Hepatocyte (in vitro differentiated cells): ENCODE measurements at regions not wholly inside any gene's neighbourhood (a gene's known extent, or its start where the extent isn't known, plus 50 kb on each side); places are given as distances from the start of the nearest gene placed in this dataset.
A peak's percentile ranks its signal among the peaks of the same experiment; 100 is the strongest.
"Not testable (repeated sequence)": the region's sequence is repeated elsewhere in the genome, so short reads cannot be mapped to it uniquely, and the experiment has no call there.

Source experiments
- DNase-seq: peaks from one replicate; pipeline ENCODE4 v3.0.0-alpha.2; 2016; ENCODE audit warnings: low spot score
- H2AFZ ChIP-seq: fragments of 200-600 bp; sonication (generic); 2 replicates; pipeline ENCODE4 v1.6.0; 2016; ENCODE audit warnings: antibody characterized with exemption, mild to moderate bottlenecking
- H3K27ac ChIP-seq: fragments of 200-600 bp; sonication (generic); 2 replicates; pipeline ENCODE4 v1.5.1; 2016; ENCODE audit warnings: mild to moderate bottlenecking
- H3K27me3 ChIP-seq: fragments of 200-600 bp; sonication (generic); 2 replicates; pipeline ENCODE4 v1.6.1; 2016
- H3K36me3 ChIP-seq: fragments of 200-600 bp; sonication (generic); replicated peaks from 2 replicates; pipeline ENCODE4 v1.5.1; 2016; ENCODE audit warnings: low read depth; ENCODE audit not compliant: insufficient read depth
- H3K4me1 ChIP-seq: fragments of 200-600 bp; sonication (generic); 2 replicates; pipeline ENCODE4 v1.5.1; 2016; ENCODE audit warnings: mild to moderate bottlenecking, moderate library complexity; ENCODE audit not compliant: insufficient read depth
- H3K4me2 ChIP-seq: fragments of 200-600 bp; sonication (generic); 2 replicates; pipeline ENCODE4 v1.6.0; 2016
- H3K4me3 ChIP-seq: fragments of 200-600 bp; sonication (generic); 2 replicates; pipeline ENCODE4 v1.5.1; 2016; ENCODE audit warnings: mild to moderate bottlenecking
- H3K79me2 ChIP-seq: fragments of 200-600 bp; sonication (generic); 2 replicates; pipeline ENCODE4 v1.6.0; 2017; ENCODE audit warnings: mild to moderate bottlenecking
- H3K9me2 ChIP-seq: fragments of 200-600 bp; sonication (generic); replicated peaks from 2 replicates; pipeline ENCODE4 v1.6.0; 2017; ENCODE audit warnings: mild to moderate bottlenecking; ENCODE audit not compliant: insufficient read depth
- H3K9me3 ChIP-seq: fragments of 200-600 bp; sonication (generic); 2 replicates; pipeline ENCODE4 v1.5.1; 2016; ENCODE audit warnings: low read depth, mild to moderate bottlenecking
- H4K20me1 ChIP-seq: fragments of 200-600 bp; sonication (generic); 2 replicates; pipeline ENCODE4 v1.6.0; 2016; ENCODE audit warnings: mild to moderate bottlenecking; ENCODE audit not compliant: insufficient read depth, poor library complexity, severe bottlenecking
- EZH2 ChIP-seq: fragments of 200-600 bp; sonication (generic); IDR thresholded peaks from 2 replicates; pipeline ENCODE4 v1.6.1; 2016; ENCODE audit warnings: antibody characterized with exemption, mild to moderate bottlenecking, borderline replicate concordance
- EZH2phosphoT487 ChIP-seq: fragments of 200-600 bp; sonication (generic); IDR thresholded peaks from one replicate; pipeline ENCODE4 v1.6.1; 2018; ENCODE audit warnings: antibody characterized with exemption, mild to moderate bottlenecking, low read depth, moderate library complexity; ENCODE audit not compliant: unreplicated experiment, severe bottlenecking
- WGBS: methylation state at CpG from one replicate; pipeline ENCODE4 v1.1.6; 2016; ENCODE audit warnings: low lambda C conversion rate; ENCODE audit errors: missing lambda C conversion rate; 5-methylcytosine and 5-hydroxymethylcytosine counted together
- TF ChIP-seq, protein P1 (sequence below): fragments of 200-600 bp; sonication (generic); IDR thresholded peaks from 2 replicates; pipeline ENCODE4 v1.5.1; 2016; ENCODE audit warnings: antibody characterized with exemption, mild to moderate bottlenecking; ENCODE audit not compliant: poor library complexity

DNA sequence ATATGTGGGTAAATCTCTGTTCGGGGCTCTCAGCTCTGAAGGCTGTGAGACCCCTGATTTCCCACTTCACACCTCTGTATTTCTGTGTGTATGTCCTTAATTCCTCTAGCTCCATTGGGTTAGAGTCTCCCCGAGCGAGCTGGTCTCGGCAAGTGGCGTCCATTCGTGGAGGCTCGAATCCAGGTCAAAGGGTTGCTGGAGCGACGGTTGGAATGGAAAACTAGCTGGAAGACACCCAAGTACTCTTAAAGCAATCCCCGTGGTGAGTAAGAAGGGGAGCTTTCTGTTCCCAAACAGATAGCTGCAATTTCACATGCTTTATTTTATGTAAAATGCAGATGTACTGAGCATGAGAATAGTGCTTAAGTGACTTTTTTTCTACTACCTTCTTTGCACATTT is 277.5 kb upstream of the SGCG start:
- DNase-seq: no peak
- H3K27me3 ChIP-seq: no peaks in the 10 kb centered on the region
- no peaks in the 10 kb centered on the region for H4K20me1 ChIP-seq
- 85% methylated on average over 10 of the region's 10 CpGs for WGBS
- TF ChIP-seq, protein P1, sequence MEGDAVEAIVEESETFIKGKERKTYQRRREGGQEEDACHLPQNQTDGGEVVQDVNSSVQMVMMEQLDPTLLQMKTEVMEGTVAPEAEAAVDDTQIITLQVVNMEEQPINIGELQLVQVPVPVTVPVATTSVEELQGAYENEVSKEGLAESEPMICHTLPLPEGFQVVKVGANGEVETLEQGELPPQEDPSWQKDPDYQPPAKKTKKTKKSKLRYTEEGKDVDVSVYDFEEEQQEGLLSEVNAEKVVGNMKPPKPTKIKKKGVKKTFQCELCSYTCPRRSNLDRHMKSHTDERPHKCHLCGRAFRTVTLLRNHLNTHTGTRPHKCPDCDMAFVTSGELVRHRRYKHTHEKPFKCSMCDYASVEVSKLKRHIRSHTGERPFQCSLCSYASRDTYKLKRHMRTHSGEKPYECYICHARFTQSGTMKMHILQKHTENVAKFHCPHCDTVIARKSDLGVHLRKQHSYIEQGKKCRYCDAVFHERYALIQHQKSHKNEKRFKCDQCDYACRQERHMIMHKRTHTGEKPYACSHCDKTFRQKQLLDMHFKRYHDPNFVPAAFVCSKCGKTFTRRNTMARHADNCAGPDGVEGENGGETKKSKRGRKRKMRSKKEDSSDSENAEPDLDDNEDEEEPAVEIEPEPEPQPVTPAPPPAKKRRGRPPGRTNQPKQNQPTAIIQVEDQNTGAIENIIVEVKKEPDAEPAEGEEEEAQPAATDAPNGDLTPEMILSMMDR: no peak
- TF ChIP-seq EZH2phosphoT487 (no peak), EZH2 (no peak)
- H3K9me3 ChIP-seq: no peaks in the 10 kb centered on the region
- H3K79me2 ChIP-seq: no peaks in the 10 kb centered on the region
- no peaks in the 10 kb centered on the region for H3K36me3 ChIP-seq
- H3K4me1 ChIP-seq: no peaks in the 10 kb centered on the region
- no peak overlapping the region for H3K27ac ChIP-seq
- no peak overlapping the region for H3K4me2 ChIP-seq
- no peaks in the 10 kb centered on the region for H3K9me2 ChIP-seq
- H3K4me3 ChIP-seq: no peak overlapping the region
- H2AFZ ChIP-seq: no peak overlapping the region

DNA sequence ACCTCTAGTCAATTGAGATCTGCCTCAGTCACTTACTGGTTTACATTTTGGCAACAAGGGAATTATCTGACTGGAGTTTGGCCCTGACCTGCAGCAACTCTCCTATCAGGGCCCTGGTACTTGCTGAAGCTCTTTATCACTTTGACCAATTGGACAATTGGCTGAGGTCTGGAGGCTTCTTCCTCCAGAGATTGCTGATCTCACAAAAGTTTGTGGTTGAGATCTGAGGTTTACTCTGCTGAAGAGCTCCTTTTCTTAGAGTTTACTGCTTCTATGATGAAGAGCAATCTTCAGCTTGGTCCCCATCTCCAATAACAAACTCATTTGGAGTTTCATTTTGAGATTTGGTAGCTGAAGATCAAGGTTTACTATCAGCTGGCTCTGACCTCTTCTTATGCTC is 276.9 kb upstream of the SGCG start:
- Histone ChIP-seq H3K79me2 (no peaks in the 10 kb centered on the region), H3K4me2 (no peak overlapping the region), H3K9me2 (no peaks in the 10 kb centered on the region), H3K27me3 (no peaks in the 10 kb centered on the region), H3K4me3 (no peak overlapping the region), H3K27ac (no peak overlapping the region), H3K4me1 (no peaks in the 10 kb centered on the region), H2AFZ (no peak overlapping the region), H3K9me3 (no peaks in the 10 kb centered on the region), H4K20me1 (no peaks in the 10 kb centered on the region), H3K36me3 (no peaks in the 10 kb centered on the region)
- DNase-seq: no peak
- TF ChIP-seq EZH2 (no peak), EZH2phosphoT487 (no peak)
- TF ChIP-seq, protein P1: no peak

DNA sequence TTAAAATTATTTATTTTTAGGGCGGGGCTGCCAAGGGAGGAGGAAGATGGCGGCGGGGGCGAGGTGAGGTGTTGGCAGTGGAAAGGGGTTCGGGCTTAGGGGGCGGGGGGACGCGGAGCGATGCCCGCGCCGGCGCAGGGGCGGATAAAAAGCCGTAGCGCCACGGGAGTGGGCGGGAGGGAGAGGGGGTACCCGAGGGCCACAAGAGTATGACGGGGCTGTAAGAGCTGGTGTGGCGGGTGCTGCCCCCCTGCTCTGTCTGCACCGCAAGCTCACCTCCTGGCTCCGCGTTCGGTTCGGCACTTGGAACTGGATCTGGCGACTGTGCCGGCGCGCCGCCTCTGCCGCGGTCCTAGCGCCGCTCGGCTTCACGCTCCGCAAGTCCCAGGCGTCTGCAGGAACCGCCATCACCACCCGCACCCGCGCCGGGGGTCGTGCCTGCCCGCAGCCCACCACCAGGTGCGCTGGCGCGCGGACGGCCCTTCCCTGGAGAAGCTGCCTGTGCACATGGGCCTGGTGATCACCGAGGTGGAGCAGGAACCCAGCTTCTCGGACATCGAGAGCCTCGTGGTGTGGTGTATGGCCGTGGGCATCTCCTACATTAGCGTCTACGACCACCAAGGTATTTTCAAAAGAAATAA is 265.2 kb upstream of the SGCG start:
- Histone ChIP-seq H3K4me2 (peak overlapping the region; percentile 86), H3K27ac (peak overlapping the region; percentile 82)

DNA sequence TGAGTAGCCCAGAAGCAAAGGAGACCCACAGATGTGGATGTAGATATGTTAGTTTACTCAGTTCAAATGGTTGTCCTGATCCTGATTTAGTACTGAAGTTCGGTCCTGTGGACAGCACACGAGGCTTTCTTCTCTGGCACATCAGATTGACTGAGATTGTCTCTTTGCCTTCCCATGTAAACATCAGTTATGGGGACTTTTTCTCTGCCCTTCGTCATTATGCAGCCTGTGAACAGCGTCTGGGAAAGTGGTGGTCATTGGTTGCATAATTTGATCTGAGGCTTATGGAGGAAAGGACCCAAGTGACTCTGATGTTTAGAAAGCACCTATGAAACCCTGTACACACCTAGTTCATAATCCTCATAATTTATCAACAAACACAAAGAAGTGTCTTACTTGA is 264.5 kb upstream of the SGCG start:
- Histone ChIP-seq H3K4me2 (peak overlapping the region; percentile 86), H3K27ac (peak overlapping the region; percentile 82), H2AFZ (peak overlapping the region; percentile 99)
- DNase-seq, H3K4me3 ChIP-seq, H3K9me2 ChIP-seq, H3K9me3 ChIP-seq, H3K79me2 ChIP-seq, H3K4me1 ChIP-seq, H3K36me3 ChIP-seq, H3K27me3 ChIP-seq, H4K20me1 ChIP-seq: not testable (repeated sequence)
- WGBS: 13% methylated on average over 4 of the region's 4 CpGs

More for the DNA sequence above, 265.2 kb upstream of the SGCG start:
- Histone ChIP-seq H3K36me3 (no peaks in the 10 kb centered on the region), H3K4me1 (no peaks in the 10 kb centered on the region), H2AFZ (peak overlapping the region; percentile 99), H3K79me2 (no peaks in the 10 kb centered on the region), H3K4me3 (peak overlapping the region; percentile 88), H3K9me2 (no peaks in the 10 kb centered on the region), H4K20me1 (no peaks in the 10 kb centered on the region), H3K9me3 (no peaks in the 10 kb centered on the region), H3K27me3 (no peaks in the 10 kb centered on the region)
- TF ChIP-seq EZH2 (no peak), EZH2phosphoT487 (no peak)
- TF ChIP-seq, protein P1: no peak
- DNase-seq: peak; percentile 77
- WGBS: 1% methylated on average over 40 of the region's 58 CpGs
